Right lobe of liver (tissue), 4 donors: ENCODE measurements at regions not wholly inside any gene's neighbourhood (a gene's known extent, or its start where the extent isn't known, plus 50 kb on each side); places are given as distances from the start of the nearest gene placed in this dataset.

Experiments used
- CTCF ChIP-seq, 4 donors: fragments of 200-600 bp in 3 of 4; fragments of 450-650 bp in 1 of 4; IDR thresholded peaks; one replicate each; pipeline versions ENCODE4 v1.5.1 to v1.8.0; 2016 to 2022; ENCODE audit warnings: antibody characterized with exemption in 4 of 4, mild to moderate bottlenecking in 2 of 4
- POLR2A ChIP-seq: fragments of 450-650 bp; IDR thresholded peaks from one replicate; pipeline ENCODE4 v1.6.1; 2017; ENCODE audit warnings: antibody characterized with exemption, mild to moderate bottlenecking
- donor health status: DM: no; HTN: no; CAD: no.
- donor health status: DM: no; HTN: no; CAD: no.
- donor health status: DM: no; HTN: yes; CAD: no.

GRCh38 chr2:186170693-186171092 is 315.4 kb upstream of the ZC3H15 start:
- no peak for TF ChIP-seq CTCF (IDR thresholded peaks at IDR 0.05)
- TF ChIP-seq POLR2A, result no peak
